ENCODE measurements at regions not wholly inside any gene's neighbourhood (a gene's known extent, or its start where the extent isn't known, plus 50 kb on each side); places are given as distances from the start of the nearest gene placed in this dataset.
"Not testable (repeated sequence)": the region's sequence is repeated elsewhere in the genome, so short reads cannot be mapped to it uniquely, and the experiment has no call there.

- DNase-seq (ENCODE audit: low read depth): no peak
Observed at GRCh38 chr22:22977479-22978200, 90.0 kb downstream of the IGLL5 start.

GRCh38 chr22:22978637-22979036 is 91.0 kb downstream of the IGLL5 start:
- no peak for DNase-seq (ENCODE audit: low read depth)

- DNase-seq (ENCODE audit: low read depth): no peak
Observed at GRCh38 chr22:22979121-22979724, 91.1 kb upstream of the GNAZ start.

GRCh38 chr22:22979954-22980353 is 90.4 kb upstream of the GNAZ start:
- no peak for DNase-seq (ENCODE audit: low read depth)

- no peak for DNase-seq (ENCODE audit: low read depth)
Observed at GRCh38 chr22:22981670-22982571, 88.4 kb upstream of the GNAZ start.

- DNase-seq (ENCODE audit: low read depth): no peak
Observed at GRCh38 chr22:22982616-22983015, 87.7 kb upstream of the GNAZ start.

GRCh38 chr22:22983123-22983522 is 87.2 kb upstream of the GNAZ start:
- DNase-seq (ENCODE audit: low read depth): no peak

- no peak for DNase-seq (ENCODE audit: low read depth)
Observed at GRCh38 chr22:22983816-22984215, 86.5 kb upstream of the GNAZ start.

GRCh38 chr22:22984967-22985366 is 85.4 kb upstream of the GNAZ start:
- DNase-seq (ENCODE audit: low read depth): no peak

- no peak for DNase-seq (ENCODE audit: low read depth)
Observed at GRCh38 chr22:22986008-22986407, 84.3 kb upstream of the GNAZ start.

- DNase-seq (ENCODE audit: low read depth): no peak
Observed at GRCh38 chr22:22986640-22987039, 83.7 kb upstream of the GNAZ start.

- DNase-seq (ENCODE audit: low read depth): no peak
Observed at GRCh38 chr22:22988150-22988549, 82.2 kb upstream of the GNAZ start.

- no peak for DNase-seq (ENCODE audit: low read depth)
Observed at GRCh38 chr22:22988785-22989184, 81.5 kb upstream of the GNAZ start.

GRCh38 chr22:22989856-22990255 is 80.5 kb upstream of the GNAZ start:
- no peak for DNase-seq (ENCODE audit: low read depth)

GRCh38 chr22:22990711-22991505 is 79.4 kb upstream of the GNAZ start:
- DNase-seq (ENCODE audit: low read depth): not testable (repeated sequence)

- no peak for DNase-seq (ENCODE audit: low read depth)
Observed at GRCh38 chr22:22992474-22992873, 77.8 kb upstream of the GNAZ start.

- DNase-seq (ENCODE audit: low read depth): no peak
Observed at GRCh38 chr22:22993184-22993583, 77.1 kb upstream of the GNAZ start.

- DNase-seq (ENCODE audit: low read depth): no peak
Observed at GRCh38 chr22:22995166-22995565, 75.2 kb upstream of the GNAZ start.

GRCh38 chr22:22996511-22997261 is 73.6 kb upstream of the GNAZ start:
- no peak for DNase-seq (ENCODE audit: low read depth)

- no peak for DNase-seq (ENCODE audit: low read depth)
Observed at GRCh38 chr22:22997262-22997898, 72.9 kb upstream of the GNAZ start.

GRCh38 chr22:22997988-22998387 is 72.3 kb upstream of the GNAZ start:
- no peak for DNase-seq (ENCODE audit: low read depth)
